Activated CD8-positive, alpha-beta memory T cell treated with anti-CD3 and anti-CD28 coated beads, Interleukin-2, amount 50 U/mL, for 48 hours (primary cell): ENCODE measurements at regions not wholly inside any gene's neighbourhood (a gene's known extent, or its start where the extent isn't known, plus 50 kb on each side); places are given as distances from the start of the nearest gene placed in this dataset.
"Not testable (repeated sequence)": the region's sequence is repeated elsewhere in the genome, so short reads cannot be mapped to it uniquely, and the experiment has no call there.

Experiments used
- DNase-seq: peaks from one replicate; pipeline ENCODE4 v3.0.0-alpha.2; 2020

GRCh38 chr10:3968727-3969126 is 183.7 kb upstream of the KLF6 start:
- no peak for DNase-seq

DNA sequence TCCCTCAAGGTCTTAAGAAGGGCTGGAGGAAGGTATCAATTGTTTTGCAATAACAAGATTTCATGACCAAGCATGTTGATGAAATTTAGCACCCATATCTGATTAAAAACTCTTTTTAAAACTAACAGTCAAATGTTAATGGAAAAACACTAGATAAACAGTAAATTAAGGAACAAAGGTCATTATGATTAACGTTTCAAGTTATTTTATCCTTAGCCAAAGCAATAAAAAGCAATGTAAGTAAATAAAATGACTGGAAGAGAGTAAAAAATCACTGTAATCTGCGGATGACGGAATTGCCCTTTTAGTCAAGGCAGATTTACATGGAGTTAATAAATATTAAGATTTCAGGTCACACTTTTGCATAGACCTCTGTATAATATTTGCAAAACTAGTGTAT is 179.5 kb upstream of the KLF6 start:
- no peak for DNase-seq

GRCh38 chr10:3963191-3963673 is 178.2 kb upstream of the KLF6 start:
- no peak for DNase-seq

DNA sequence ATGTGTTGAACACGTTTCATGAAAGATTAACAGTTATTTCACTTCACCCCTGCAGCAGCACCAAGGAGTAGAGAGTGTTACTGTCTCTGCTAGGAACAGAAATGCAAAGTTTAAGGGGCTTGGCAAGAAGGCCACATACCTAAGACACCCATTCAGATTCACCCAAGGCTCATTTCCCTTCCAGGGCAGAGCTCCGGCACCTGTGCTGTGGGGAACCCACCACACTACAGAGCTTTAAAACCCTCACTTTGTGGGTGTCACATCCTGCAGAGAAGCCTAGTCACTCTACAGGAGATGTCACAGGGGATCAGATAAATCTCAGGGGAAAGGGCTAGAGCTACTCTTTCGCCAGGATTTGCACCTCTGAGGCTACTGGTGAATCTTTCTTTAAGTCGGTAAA is 176.1 kb upstream of the KLF6 start:
- DNase-seq = no peak

DNA sequence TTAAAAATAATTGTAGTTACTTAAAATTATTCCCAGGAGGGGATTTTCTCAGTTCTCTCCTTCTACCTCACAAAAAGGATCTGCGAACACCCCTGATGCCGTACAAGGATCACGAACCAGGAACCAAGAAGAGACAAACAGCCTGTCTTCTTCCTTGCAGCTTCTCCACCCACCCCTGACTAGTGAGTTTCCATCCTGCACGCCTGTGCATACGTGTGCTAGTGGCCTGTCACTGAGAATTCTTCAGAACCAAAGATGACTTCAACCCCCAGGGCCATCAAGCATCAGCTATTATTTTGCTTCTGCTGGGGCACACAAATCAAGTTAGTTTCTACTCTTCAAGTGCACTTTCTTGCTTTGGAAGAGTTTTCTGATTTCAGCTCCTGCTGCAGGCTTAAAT is 175.5 kb upstream of the KLF6 start:
- no peak for DNase-seq

GRCh38 chr10:3959370-3960325 is 174.6 kb upstream of the KLF6 start:
- DNase-seq = no peak

DNA sequence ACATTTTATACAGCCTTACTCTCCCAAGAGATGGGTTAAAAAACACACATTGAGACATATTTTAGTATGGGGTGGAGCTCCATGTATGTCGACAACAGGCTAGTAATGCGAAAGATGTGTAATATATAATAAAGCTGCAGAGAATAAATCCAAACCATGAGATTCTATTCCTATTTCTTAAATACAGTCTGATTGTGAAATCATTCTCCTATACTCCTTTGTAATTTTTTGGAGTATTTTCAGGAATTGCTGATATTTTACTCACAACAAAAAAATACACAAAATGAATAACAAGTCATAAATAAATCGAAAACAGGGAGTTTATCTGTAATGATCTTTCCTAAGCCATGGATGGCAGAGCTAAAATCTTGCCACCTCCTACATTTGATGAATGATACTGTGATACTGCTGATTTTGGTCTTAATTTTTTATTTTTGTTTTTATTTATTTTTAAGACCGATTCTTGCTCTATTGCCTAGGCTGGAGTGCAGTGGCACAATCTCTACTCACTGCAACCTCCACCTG is 173.5 kb upstream of the KLF6 start:
- DNase-seq = no peak

- no peak for DNase-seq
Measured at GRCh38 chr10:3955955-3956617, 171.1 kb upstream of the KLF6 start.

DNA sequence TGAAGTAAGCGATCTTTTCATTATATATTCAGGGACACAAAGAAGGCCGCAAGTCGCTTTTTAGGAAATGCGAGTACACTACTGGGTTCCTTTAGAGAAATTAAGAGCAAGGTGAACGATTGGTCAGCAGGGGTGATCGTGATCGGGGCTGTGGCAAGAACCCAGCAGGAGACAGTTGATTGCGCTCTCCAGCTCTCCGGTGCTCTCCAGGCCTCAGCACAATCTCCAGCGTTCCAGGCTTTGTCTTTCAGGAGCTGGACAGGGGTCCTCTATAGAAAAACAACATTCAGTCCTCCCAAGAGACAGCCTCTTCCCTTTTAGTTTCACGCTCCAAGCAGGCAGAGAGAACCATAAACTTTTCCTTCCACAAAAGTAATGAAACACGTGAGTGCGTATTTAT is 170.5 kb upstream of the KLF6 start:
- DNase-seq = no peak

DNA sequence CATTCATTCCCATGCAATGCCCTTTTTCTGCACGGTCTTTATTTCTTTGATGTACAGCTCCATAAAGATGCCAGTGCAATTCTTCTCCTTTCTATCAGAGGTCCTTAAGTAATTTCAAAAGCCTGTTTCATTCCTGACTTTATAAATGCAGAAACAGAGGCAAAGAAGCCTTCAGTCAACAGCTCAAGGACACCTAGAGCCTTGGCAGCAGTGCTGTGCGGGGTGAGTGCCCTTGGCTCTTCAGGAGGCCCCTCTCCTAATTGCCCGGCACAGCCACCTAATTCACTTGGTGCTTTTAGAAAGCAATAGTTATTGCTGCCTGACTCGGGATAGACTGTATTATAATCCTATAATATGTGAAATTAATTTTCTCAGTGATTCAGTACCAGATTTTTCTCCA is 169.6 kb upstream of the KLF6 start:
- DNase-seq = no peak

GRCh38 chr10:3954007-3954406 is 169.0 kb upstream of the KLF6 start:
- DNase-seq = not testable (repeated sequence)

DNA sequence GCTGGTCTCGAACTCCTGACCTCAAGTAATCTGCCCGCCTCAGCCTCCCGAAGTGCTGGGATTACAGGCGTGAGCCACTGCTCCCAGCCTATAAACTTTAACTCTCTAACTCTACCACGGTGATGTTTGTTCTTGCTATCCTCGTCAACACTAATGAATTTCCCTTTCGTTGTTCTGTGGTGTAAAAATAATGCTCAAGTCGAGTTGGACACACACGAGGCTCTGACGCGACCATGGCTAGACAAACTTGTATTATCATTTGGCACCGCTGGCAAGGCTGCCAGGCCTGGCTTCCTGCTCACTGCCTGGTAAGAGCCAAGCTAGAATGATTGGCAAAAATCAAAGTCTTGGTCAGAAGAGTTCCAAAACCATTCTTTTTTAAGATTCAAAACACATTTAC is 167.0 kb upstream of the KLF6 start:
- DNase-seq = no peak

GRCh38 chr10:3950676-3951275 is 165.8 kb upstream of the KLF6 start:
- peak; percentile 52 for DNase-seq

DNA sequence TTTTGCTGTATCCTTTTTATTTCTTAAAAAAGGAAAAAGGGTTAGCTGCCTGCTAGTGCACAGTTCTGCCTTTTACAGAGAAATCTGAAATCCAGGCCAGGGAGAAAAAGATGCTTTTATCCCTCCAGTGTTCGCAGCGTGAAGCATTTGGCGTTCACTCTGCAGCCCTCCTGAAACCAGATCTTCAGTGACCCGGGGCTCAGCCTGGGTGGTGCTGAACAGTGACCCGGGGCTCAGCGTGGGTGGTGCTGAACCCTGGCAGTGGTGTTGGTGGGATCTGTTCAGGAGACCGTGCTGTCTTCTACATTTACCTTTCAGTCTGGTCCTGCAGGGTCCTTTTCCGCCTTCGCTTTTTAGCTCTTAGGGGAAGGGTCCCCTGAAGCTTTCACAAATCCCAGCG is 164.7 kb upstream of the KLF6 start:
- DNase-seq = no peak

DNA sequence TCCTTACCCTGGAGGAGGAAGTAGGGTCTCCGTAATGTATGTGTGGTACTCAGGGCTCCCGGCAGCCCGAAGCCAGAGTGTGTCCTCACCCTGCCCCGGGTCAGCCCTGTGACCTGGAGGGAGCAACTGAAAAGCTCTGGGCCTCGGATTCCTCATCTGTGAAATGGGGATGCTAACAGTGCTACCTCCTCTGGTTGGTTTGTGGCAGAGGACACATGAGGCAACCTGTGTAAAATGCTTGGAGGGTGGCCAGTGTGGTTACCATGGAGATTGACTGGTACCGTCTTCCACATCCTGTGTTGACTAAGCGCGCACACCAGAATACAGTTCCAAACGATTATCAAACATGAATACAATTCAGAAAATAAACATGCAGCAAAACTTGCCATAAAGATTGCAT is 163.8 kb upstream of the KLF6 start:
- peak; percentile 76 for DNase-seq

- no peak for DNase-seq
Measured at GRCh38 chr10:3946234-3947229, 161.5 kb upstream of the KLF6 start.

GRCh38 chr10:3945026-3945425 is 160.0 kb upstream of the KLF6 start:
- DNase-seq = no peak

DNA sequence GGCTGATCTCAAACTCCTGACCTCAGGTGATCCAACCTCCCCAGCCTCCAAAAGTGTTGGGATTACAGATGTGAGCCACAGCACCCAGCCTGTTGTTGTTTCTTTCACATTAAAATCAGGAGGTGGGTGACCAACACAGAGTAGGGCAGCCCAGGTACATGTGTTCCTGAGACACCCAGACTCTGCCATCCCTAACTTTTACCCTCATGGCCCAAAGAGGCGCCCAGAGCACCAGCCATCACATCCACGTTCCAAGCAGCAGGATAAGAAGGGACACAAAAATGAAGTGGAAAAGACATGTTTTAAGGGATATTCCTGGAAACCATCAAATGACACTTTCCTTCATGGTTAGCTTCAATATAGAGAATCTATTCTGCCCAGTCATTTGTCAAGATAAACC is 159.6 kb upstream of the KLF6 start:
- no peak for DNase-seq

GRCh38 chr10:3943695-3944257 is 158.8 kb upstream of the KLF6 start:
- DNase-seq = no peak

GRCh38 chr10:3942937-3943489 is 158.0 kb upstream of the KLF6 start:
- no peak for DNase-seq

DNA sequence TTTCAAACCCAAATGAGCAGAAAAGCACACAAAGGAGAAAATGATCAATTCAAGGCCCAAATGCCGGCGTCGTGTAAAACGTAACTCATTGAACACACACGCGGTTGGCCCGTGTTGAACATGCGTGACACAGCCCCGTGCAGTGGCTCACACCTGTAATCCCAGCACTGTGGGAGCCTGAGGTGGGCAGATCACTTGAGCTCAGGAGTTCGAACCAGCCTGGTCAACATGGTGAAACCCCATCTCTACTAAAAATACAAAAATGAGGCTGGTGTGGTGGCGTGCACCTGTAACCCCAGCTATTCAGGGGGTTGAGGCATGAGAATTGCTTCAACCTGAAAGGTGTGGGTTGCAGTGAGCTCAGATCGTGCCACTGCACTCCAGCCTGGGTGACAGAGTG is 156.7 kb upstream of the KLF6 start:
- DNase-seq = no peak
